CMK (cell line): ENCODE measurements at regions not wholly inside any gene's neighbourhood (a gene's known extent, or its start where the extent isn't known, plus 50 kb on each side); places are given as distances from the start of the nearest gene placed in this dataset.
"Not testable (repeated sequence)": the region's sequence is repeated elsewhere in the genome, so short reads cannot be mapped to it uniquely, and the experiment has no call there.

ENCODE experiments used
- DNase-seq: peaks from one replicate; pipeline ENCODE4 v3.0.0-alpha.2; 2010; ENCODE audit warnings: low read depth

DNA sequence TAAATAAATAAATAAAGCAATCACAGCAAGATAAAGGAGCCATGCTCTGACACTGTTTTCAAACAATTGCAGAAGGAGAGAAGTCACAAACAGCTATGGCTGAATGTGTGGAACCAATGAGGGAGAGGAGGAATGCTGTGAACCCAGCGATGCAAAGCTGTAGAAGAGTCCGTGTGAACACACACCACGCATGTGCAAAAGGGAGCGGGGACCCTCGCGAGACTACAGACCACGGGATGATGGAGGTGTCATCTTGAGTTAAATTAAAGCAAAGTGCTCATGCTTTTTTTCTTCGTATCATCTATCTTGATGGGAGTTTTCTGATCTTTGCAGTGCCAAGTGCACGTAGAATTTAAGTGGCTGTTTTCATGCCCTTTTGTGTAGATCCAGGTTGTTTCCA is 123.8 kb upstream of the CDH5 start:
- no peak for DNase-seq

DNA sequence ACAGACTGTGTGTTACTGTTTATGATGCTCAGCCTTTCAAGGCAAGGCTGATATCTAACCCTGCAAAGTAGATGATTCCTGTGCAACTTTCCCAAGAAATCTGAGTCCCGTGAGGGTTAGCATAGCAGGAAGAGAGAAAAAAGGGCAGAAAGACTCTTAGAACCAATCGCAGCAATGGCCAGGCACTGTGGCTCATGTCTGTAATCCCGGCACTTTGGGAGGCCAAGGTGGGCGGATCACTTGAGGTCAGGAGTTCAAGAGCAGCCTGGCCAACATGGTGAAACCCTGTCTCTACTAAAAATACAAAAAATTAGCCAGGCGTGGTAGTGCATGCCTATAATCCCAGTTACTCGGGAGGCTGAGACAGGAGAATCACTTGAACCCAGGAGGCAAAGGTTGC is 124.3 kb upstream of the CDH5 start:
- DNase-seq = not testable (repeated sequence)

DNA sequence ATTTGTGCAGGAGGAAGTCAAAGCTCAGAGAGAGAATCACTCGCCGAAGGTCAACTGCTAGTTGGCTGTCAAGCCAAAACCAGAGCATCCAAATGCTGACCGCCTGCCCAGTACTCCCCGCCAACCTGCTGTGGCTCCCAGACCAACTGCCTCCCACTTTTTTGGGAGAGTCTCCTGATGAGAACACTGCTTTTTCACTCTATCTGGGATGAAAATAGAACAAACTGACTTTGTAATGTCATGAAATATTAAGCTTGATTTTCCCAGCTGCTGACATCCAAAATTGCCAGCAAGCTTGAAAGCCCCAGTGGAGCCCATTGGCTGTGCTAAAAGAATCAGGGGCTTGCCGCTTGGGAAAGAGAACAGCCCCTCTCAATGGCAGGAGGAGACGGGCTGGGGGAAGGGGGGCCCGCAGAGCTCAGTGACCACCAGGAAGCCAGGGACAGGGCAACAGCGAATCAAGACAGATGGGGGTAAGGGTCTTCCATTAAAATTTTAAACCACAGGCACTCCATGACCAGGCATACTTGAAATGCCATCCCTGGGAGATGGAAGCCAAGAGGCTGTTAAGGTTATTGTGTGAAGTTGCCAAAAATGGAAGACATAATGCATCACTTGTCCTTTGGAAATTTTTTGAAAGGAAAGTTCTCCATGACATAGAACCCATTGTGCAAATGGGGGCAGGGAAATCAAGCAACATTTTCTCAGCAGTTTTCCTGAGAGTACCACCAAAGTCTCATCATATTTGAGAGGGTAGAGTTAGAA is 125.7 kb upstream of the CDH5 start:
- no peak for DNase-seq

DNA sequence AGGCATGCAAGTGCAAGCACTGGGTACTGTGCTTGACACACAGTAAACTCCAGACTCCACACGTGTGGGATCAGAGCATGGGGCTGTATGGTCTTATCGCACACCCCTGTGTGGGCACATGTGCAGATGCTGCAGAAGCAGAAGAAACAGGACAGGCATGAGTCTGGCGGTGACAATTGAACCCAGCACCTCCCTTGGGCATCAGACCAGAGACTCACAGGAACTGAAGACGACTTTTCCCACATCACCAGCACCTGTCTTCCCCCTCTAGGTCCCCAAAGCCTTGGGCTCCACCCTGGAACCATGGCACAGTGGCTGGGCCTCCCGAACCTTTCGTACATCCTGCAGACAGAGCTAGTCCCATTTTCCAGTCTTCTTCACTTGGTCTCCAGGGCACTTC is 126.4 kb upstream of the CDH5 start:
- DNase-seq = no peak

DNA sequence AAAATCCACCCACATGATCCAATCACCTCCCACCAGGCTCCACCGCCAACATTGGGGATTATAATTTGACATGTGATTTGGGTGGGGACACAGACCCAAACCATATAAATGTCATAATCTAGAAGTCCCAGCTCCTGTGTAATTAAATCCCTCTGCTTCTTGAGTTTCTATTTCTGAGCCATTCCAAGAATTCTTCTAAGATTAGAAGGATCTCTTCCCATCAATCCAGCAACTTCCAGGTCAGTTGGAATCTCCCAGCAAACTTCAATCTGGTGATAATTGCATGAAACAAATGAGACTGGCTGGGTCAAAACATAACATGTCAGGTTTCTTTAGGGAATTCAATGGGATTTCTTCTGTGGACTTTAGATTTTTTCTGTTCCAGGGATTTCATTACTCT is 127.8 kb upstream of the CDH5 start:
- DNase-seq = no peak

DNA sequence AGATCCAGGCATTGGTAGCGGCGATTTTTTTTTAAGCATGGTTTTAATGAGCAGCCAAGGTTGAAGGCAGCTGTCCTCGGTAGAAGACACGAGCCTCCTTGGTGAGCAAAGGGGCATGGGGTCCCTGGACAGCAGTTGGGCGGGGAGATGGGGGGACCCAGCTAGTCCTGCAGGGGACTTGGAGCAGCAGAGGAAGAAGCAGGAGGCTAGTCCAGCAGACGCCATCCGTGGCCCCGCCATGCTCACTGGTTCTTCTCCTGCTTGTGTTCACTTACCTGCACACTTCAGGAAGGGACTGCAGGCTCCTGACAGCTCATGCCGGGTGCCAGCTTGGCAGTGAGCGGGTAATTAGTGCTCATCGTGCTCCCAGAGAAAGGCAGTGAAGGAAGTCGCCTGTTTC is 130.2 kb upstream of the CDH5 start:
- DNase-seq = no peak

DNA sequence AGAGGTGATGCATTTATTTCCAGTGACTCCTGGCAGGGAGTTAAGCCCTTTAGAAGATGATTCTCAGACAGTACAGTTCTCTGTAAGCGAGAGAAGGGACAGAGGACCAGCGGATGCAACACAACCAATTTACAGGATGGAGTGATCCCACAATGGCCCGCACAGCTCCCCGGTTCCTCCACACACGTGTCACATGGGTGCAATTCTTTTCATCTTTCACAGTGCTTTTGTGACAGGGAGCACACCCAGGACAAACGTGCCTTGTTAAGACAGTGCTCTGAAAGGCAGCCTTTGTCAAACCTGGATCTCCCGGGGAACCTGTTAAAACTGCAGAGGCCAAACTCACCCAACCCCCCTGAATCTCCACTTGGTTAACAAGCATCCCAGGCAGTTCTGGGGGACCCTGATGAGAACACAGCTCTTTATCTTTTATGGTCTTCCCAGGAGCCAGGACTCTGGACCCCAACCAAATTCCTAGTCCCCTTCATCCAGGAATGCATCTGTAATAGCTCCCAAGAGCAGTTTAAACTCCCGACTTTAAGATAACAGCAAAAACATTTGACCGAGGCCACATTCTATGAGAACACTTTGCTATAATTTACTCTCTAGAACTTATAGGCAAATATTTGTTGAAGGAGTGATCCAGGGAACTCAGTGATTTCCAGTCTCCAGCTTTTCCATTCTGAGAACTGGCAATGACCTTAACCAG is 134.9 kb upstream of the CDH5 start:
- no peak for DNase-seq

DNA sequence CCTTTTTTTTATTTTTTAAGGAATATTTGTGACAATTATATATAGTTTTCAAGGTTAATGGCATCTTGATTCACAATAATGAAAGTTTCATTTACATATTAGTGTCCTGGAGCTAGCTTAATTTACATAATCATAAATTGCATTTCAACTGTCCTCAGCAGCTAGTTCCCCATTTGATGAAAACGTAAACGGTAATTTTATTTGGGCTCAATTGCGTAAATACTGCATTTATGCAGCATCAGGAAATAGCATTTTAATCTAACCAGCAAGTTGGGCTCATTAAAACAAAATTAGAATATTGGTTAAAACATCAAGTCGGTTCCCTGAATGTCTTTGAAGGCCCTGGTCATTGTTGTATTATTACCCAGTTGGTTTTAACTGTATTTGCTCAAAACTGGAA is 136.8 kb upstream of the CDH5 start:
- no peak for DNase-seq

DNA sequence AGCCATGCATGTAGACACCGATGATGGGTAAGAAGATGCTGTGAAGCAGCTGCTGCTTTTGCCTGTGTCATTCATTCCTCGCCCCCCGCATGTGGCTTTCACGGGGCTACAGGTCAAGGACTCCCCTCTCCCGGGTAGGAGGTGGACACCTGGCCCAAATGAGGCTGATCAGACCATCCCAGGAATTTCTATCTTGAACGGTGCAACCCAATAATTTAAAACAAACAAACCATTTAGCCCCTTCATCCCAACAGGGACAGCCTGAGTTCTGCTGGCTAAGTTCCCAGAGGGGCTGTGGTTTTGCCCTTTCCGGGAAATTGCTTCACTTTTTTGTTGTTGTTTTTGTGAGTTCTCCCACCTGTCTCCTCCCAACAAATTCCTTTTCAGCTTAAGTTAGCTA is 137.7 kb upstream of the CDH5 start:
- DNase-seq = no peak

DNA sequence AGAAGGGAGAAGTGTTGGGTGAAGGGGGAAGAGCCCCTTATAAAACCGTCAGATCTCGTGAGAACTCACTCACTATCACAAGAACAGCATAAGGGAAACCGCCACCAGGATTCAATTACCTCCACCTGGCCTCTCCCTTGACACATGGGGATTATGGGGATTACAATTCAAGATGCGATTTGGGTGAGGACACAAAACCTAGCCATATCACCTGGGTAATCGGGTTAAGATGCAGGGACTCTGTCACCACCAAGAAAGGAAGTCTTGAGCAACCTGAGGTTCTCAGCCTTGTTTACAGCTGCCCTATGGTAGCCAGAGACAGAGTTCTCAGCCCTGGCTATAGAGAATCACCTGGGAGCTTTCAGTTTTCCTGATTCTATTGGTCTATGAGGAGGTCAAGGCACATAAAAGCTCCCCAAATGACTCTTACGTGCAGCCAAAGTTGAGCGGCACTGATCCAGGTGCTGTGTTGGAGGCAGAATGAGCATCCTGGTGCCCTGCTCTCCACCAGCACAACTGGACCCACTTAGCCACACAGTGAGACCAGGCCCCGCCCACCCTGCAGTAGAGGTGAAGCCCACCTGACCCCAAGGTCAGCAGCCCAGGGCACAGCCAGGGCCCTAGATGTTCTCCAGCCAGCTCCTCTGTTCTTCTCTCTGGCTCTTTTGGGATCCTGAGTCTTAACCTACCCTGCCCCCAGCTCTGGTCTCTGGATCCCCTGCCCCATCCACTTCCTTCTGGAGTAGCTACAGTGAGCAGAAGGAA is 138.5 kb upstream of the CDH5 start:
- no peak for DNase-seq

DNA sequence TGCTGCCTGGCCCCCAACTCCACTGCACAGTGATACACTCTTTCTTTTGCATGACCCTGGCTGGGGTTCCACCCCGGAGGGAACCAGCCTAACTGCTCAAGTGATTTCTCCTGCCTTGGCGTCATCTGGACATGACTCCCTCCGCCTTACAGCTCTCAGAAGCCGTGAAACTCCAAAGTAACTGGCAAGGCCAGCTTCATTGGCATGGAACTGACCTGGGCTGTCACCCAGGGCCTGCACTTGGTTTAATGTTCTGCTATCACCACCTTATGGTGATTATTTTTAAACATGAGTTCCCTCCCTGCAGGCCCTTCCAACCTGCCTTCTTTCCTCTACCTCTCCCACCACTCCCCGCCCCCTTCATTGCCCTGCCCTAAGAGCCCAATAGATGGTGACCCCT is 139.7 kb upstream of the CDH5 start:
- no peak for DNase-seq

DNA sequence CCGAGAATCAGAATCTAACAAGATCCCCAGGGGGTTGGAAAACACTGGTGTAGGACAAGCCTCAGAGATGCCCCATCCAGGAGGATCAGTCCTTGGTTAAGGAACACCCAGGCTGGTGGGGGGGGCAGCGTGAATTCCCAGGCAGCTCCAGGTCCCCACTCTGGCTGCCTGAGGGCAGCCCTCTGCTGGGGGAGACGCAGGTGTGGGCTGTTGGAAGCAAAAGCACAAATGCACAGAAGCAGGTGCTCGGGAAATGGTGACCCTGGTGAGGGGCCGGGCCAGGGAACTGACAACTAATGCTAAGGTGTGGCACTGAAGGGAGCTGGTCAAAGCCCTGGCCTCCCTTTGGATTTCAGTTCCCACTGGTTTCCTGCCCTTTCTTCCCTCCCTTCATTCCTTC is 140.8 kb upstream of the CDH5 start:
- DNase-seq = no peak

DNA sequence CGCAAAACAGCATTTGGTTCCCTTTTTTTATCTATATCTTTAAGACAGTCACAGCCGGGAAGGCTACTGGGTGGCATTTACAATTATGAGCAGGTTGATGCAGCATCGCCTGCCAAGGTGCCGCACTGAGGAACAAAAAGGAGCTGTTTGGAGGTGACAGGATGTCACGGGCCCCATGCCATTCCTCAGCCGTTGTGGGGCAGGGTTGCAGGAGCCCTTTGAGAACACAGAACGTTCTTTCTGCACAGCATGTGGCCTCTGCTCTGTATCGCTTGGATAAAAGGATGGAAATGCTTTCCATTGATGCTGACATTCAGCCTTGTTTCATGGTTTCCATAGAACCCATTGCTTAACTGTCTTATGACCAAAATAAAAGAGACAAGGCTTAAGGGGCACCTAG is 141.9 kb upstream of the CDH5 start:
- DNase-seq = no peak

DNA sequence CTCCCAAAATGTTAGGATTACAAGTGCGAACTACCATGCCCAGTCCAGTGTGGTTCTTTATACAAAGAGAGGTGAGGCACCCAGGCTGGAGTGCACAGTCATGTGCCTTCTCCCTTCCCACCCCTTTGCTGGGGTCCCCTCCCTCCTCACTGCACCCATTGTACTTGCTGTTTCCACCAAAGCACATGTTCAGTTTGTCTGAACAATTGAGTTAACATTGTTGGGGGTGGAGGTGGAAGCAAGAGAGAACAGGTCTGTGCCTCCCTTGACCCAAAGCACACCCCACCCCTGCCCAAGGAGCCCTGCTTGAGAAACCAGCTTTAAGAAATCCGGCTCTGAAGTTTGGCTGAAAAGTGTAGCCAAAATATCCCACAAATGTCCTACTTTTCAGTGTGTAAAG is 142.3 kb upstream of the CDH5 start:
- DNase-seq = no peak

DNA sequence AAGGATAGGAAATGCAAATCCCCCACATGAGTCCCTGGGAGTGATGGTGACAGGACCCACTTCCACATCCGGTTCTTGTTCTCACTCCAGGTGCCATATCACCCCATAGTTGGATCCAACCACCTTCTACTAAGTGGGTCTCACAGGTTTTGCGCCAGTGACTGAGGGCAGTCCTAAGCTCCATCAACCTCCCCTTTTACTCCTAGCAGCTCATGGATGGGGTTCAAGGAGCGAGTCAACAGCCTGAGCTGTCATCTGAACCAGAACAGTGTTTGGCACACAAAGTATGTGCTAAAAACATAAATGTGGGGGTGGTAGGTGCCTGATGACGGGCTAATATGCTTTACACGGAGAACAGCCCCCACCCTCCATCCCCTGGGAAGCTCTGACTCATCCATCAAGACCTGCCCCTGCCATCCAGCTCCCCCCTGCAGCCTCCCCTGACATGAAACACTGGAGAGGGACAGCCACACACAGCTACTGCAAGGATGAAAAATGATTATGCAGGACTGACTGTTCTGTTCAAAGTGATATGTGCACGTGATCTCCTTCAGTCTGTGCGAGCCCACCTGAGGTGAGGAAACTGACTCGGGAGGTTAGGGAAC is 143.2 kb upstream of the CDH5 start:
- DNase-seq = no peak

DNA sequence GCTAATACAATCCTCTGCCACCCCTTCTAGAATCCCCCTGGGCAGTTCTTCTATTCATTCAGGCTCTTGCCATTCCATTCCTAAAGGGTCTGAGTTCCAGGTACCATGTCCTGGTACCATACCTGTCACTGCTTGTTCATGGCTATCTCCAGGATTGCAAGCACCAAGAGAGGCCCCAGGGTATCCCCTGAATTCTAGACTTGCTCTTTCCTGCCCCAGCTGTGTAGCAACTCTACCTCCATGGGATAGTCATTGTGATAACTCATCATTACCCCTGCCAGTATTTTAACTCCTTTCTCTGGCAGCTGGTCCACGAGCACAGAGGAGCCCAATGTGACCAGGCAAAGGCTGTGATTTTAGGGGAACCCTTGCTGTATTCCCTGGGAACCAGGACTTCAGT is 143.7 kb upstream of the CDH5 start:
- DNase-seq = no peak

DNA sequence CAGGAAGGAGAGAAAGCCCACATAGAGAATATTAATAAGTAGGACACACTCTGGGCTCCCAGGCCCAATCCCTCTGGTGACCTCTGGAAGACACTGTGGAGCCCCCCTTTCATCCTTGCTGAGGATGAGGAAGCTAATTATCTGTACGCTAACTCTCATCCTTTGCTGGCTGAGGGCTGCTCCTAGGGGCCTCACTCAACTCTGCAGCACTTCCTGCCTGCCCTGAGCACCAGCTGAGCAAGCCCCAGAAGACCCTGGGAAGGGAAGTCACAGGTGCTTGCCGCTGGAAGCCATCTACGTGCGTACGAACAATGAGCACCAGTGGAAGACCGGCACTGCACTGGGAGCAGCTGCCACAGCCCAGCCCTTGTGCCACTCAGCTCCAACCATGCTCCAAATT is 145.8 kb upstream of the CDH5 start:
- no peak for DNase-seq

DNA sequence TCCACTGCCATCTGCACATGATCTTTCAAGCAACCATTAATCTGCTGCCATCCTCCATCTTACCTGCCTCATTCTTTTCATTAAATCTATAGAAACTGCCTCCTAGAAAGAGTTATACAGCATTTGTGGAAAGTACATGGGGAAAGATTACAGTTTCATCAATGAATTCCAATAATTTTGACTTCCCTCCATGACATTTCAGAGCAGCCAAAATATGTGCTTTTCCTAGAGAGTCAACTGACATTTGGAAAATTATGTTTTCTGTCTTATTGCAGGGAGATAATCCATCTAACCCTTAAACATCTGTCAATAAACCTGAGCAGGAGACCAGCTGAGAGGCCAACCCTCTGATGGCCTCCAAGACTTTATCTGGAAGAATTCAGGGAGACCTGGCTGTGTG is 147.0 kb upstream of the CDH5 start:
- DNase-seq = no peak

DNA sequence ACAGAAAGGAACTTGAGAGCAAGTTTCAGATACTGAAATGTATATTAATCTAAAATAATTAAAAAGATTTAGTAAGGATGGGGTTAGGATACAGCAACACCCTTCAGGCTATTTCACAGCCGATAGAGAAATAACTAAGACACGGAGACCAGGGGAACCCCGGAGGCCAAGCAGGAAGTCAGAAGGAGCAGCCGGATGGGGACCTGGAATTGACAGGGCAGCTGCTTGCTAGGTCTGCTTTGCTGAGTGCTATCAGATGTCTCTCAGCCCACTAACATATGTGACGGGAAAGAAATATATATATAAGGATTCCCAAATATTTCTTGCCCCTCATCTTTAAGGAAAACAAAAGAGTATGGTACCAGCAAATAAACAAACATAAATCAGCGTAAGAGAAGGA is 154.1 kb upstream of the CDH5 start:
- DNase-seq = no peak

DNA sequence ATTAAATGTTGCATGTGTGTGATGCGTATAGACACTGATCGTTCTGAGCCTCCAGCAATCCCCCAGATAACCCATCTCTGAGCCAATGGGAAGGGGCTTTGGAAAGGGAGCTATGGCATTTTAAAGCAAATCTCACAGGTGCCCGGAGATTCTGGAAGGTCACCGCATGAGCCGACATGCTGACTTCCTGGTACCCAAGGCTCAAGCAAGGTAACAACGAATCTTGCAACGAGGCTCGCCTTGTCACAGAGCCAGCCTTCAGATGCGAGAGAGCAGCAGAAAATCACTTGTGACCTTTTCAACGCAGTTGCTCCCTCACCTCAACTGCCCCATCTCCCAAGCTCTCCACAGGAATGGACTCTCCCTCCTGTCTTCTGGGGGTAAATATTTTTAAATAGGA is 154.8 kb upstream of the CDH5 start:
- no peak for DNase-seq

DNA sequence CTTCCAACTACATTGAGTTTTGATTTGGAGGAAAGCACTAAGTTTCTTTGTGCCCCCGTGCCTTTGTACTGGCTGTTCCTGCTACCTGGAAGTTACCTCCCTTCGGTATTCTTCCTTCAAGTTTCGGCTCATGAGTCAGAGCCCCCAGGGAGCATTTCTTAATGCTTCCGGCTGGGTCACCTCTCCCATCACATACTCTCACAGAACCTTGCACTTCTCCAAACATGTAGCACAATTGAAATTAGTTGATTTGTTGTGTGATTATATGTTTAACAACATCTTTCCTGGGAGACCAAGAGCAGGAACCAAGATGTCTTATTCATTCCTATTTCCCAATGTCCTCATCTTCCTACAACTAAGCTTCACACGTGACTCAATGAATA is 158.6 kb upstream of the CDH5 start:
- no peak for DNase-seq

DNA sequence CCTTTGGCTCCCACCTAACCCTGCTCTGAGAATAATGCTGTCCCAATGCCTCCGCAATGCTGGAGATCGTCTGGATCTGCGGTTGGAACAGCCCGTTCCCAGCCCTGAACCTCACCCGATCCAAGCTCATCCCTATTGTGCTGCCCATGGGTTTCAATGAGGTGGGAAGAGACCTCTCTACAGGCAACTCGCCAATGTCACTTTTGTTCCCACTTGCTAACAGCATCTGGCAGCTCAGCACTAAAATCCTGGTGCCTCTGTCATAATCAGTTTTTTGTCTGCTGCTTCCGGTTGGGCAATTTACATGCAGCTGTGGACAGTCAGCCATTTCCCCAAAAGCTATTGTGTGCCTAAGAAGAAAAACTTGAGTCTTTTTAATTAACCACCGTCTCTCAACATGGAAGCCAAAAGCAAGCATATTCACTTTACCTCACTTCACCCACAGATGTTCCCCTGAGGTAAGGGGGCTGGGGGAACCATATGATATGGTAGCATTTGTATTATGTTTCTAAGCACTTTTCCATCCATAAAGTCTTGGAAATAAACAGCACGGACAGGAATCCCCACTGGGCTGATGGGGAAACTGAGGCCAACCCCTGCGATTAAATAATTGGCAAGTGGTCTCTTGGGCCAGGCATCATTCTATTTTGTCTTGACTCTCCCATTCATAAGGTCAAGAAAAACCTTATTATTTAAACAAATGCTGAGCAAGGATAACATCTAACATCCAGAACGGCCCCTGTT is 159.2 kb upstream of the CDH5 start:
- no peak for DNase-seq
